LNCaP clone FGC (cell line): ENCODE measurements at regions not wholly inside any gene's neighbourhood (a gene's known extent, or its start where the extent isn't known, plus 50 kb on each side); places are given as distances from the start of the nearest gene placed in this dataset.

Experiments
- DNase-seq: peaks from one replicate; pipeline ENCODE4 v3.0.0-alpha.2; 2011; ENCODE audit warnings: low read depth
- H3K4me3 ChIP-seq: 2 replicates; pipeline ENCODE4 v1.5.1; 2011; ENCODE audit warnings: mild to moderate bottlenecking, low read depth, low read length, control low read depth
- CTCF ChIP-seq: IDR thresholded peaks from 2 replicates; pipeline ENCODE4 v1.5.1; 2012; ENCODE audit warnings: mild to moderate bottlenecking; ENCODE audit not compliant: control insufficient read depth, insufficient read depth; ENCODE audit errors: extremely low read depth

- no peak for DNase-seq
- no peak overlapping the region for H3K4me3 ChIP-seq
- TF ChIP-seq CTCF: no peak
Measured at GRCh38 chr15:95868450-95868849, 462.1 kb upstream of the NR2F2 start.

GRCh38 chr15:95868970-95869369, 461.5 kb upstream of the NR2F2 start:
- TF ChIP-seq CTCF: no peak
- no peak overlapping the region for H3K4me3 ChIP-seq
- DNase-seq: no peak

- no peak for DNase-seq
- H3K4me3 ChIP-seq: no peak overlapping the region
- no peak for TF ChIP-seq CTCF
Measured at GRCh38 chr15:95869920-95870319, 460.6 kb upstream of the NR2F2 start.

- no peak for TF ChIP-seq CTCF
- H3K4me3 ChIP-seq: no peak overlapping the region
- DNase-seq: no peak
Measured at GRCh38 chr15:95872366-95872771, 458.1 kb upstream of the NR2F2 start.

GRCh38 chr15:95874637-95875036, 455.9 kb upstream of the NR2F2 start:
- DNase-seq: no peak
- no peak overlapping the region for H3K4me3 ChIP-seq
- no peak for TF ChIP-seq CTCF

- no peak for DNase-seq
- no peak for TF ChIP-seq CTCF
Measured at GRCh38 chr15:95875121-95875643, 455.3 kb upstream of the NR2F2 start.

GRCh38 chr15:95880031-95880570, 450.4 kb upstream of the NR2F2 start:
- TF ChIP-seq CTCF: no peak
- no peak for DNase-seq
- H3K4me3 ChIP-seq: no peak overlapping the region

More at GRCh38 chr15:95875121-95875643, 455.3 kb upstream of the NR2F2 start:
- H3K4me3 ChIP-seq: no peak overlapping the region
